Gastrocnemius medialis (tissue), 4 donors: ENCODE measurements at regions not wholly inside any gene's neighbourhood (a gene's known extent, or its start where the extent isn't known, plus 50 kb on each side); places are given as distances from the start of the nearest gene placed in this dataset.
"Not testable (repeated sequence)": the region's sequence is repeated elsewhere in the genome, so short reads cannot be mapped to it uniquely, and the experiment has no call there.

Experiments
- ATAC-seq, 2 donors: fragments of 150-250 bp; one replicate each; pipeline ENCODE4 v1.9.1; 2016
- DNase-seq, 2 donors: peaks; one replicate each; pipeline ENCODE4 v3.0.0-alpha.2; 2019
- H3K27ac ChIP-seq, 4 donors: fragments of 200-600 bp; sonication (generic); 1 replicate in 1 of 4; 2 replicates in 3 of 4; pipeline ENCODE4 v1.5.1; 2016 to 2018; ENCODE audit warnings: mild to moderate bottlenecking in 2 of 4, moderate library complexity in 1 of 4
- H3K27me3 ChIP-seq, 3 donors: fragments of 200-600 bp; sonication (generic) in 2 of 3; 1 replicate in 1 of 3; 2 replicates in 2 of 3; pipeline versions ENCODE4 v1.5.1 to v1.6.0; 2016 to 2019; ENCODE audit warnings: mild to moderate bottlenecking in 1 of 3, moderate library complexity in 1 of 3
- H3K36me3 ChIP-seq, 2 donors: fragments of 200-600 bp; sonication (generic) in 1 of 2; one replicate each; pipeline ENCODE4 v1.5.1; 2017 to 2018
- H3K4me1 ChIP-seq, 2 donors: fragments of 200-600 bp; sonication (generic) in 1 of 2; one replicate each; pipeline ENCODE4 v1.5.1; 2016 to 2017; ENCODE audit warnings: mild to moderate bottlenecking in 2 of 2
- H3K4me3 ChIP-seq, 4 donors: fragments of 200-600 bp; sonication (generic) in 3 of 4; 1 replicate in 1 of 4; 2 replicates in 3 of 4; pipeline ENCODE4 v1.5.1; 2016 to 2019; ENCODE audit warnings: mild to moderate bottlenecking in 2 of 4
- H3K9me3 ChIP-seq, 3 donors: fragments of 200-600 bp; sonication (generic) in 2 of 3; 1 replicate in 1 of 3; 2 replicates in 2 of 3; pipeline ENCODE4 v1.5.1; 2016 to 2019
- CTCF ChIP-seq, 5 experiments: fragments of 450-650 bp in 3 of 5; fragments of 200-600 bp in 2 of 5; sonication (generic) in 2 of 5; IDR thresholded peaks in 4 of 5; conservative IDR thresholded peaks in 1 of 5; 1 replicate in 4 of 5; 2 replicates in 1 of 5; pipeline ENCODE4 v1.5.1; 2016 to 2019; ENCODE audit warnings: antibody characterized with exemption in 5 of 5, mild to moderate bottlenecking in 3 of 5, moderate library complexity in 3 of 5
- POLR2A ChIP-seq, 2 donors: fragments of 450-650 bp; IDR thresholded peaks; one replicate each; pipeline ENCODE4 v1.6.1; 2017; ENCODE audit warnings: antibody characterized with exemption in 2 of 2, mild to moderate bottlenecking in 2 of 2, moderate library complexity in 2 of 2
- in situ Hi-C, 4 donors: fragments of 200-750 bp; cut with MboI; loops; one replicate each; pipeline versions ENCODE4 v1.15.0 to v1.8.0; 2017; ENCODE audit warnings: low sequenced_read_pairs in 4 of 4
- intact Hi-C: fragments of 100-400 bp; cut with DNase I; formaldehyde crosslinking; loops from one replicate; pipeline ENCODE4 v1.15.1; 2023; ENCODE audit warnings: low total_unique reads

DNA sequence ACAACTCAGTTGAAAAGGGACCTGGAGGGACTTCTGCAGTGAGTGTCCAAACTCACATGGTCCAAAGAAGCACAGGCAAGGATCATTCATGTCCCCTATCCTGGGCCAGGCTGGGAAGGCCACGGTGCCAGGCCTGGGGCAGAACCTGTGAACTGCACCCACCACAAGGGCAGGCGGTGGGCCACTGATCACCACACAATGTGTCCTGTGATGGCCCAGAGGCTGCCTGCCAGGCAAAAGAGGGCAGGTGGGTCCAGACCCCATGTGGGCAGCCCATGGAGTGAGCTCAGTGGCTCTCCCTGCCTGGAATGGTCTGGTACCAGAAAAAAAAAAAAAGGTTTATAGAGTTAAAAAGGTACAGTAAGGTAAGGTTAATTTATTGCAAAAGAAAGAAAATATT lies 244.8 kb downstream of the ANKRD30B start:
- intact Hi-C loops, in situ Hi-C loops: not testable (repeated sequence)

GRCh38 chr18:14995023-14995422 lies 247.1 kb downstream of the ANKRD30B start:
- H3K9me3 ChIP-seq, H3K27ac ChIP-seq, H3K4me1 ChIP-seq, DNase-seq, in situ Hi-C loops, ATAC-seq, H3K27me3 ChIP-seq, H3K36me3 ChIP-seq, intact Hi-C loops, H3K4me3 ChIP-seq: not testable (repeated sequence)

More for the DNA sequence above, 244.8 kb downstream of the ANKRD30B start:
- ATAC-seq, H3K4me1 ChIP-seq, H3K4me3 ChIP-seq, H3K27me3 ChIP-seq, H3K36me3 ChIP-seq, DNase-seq, H3K27ac ChIP-seq, H3K9me3 ChIP-seq: not testable (repeated sequence)

DNA sequence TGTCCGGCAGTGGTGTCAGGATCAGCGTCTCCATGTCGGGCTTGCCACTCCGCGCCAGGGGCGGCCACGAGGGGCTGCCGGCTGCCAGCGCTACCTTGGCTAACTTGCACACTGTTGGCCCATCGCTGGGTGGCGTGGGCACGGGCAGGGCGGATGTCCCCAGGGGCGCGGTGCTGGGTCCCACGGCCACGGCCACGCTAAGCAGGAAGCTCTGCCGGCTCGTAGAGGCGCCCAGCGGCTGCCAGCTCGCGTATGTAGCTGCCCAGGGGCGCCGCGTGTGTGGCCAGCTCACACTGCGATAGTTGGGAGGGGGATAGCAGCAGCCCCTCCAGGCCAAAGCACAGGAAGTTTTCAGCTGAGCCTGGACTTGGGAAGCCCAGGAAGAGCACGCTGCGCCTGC lies 249.4 kb downstream of the ANKRD30B start:
- H3K9me3 ChIP-seq, result no peaks in the 10 kb centered on the region
- intact Hi-C loops (no loop called here), in situ Hi-C loops (no loop called here)
- no peaks in the 10 kb centered on the region for H3K4me1 ChIP-seq
- H3K4me3 ChIP-seq, result no peak overlapping the region
- ATAC-seq (no peak), DNase-seq (no peak)
- no peaks in the 10 kb centered on the region for H3K36me3 ChIP-seq
- H3K27ac ChIP-seq, result no peak overlapping the region
- no peaks in the 10 kb centered on the region for H3K27me3 ChIP-seq
- TF ChIP-seq CTCF (IDR thresholded peaks at IDR 0.05 in 4 of 5, conservative IDR thresholded peaks at IDR 0.05 in 1 of 5) (no peak), POLR2A (IDR thresholded peaks at IDR 0.05) (no peak)

- H3K4me3 ChIP-seq, H3K4me1 ChIP-seq, in situ Hi-C loops, H3K36me3 ChIP-seq, ATAC-seq, H3K9me3 ChIP-seq, intact Hi-C loops, H3K27me3 ChIP-seq, DNase-seq, H3K27ac ChIP-seq: not testable (repeated sequence)
These were observed 249.9 kb downstream of the ANKRD30B start for GRCh38 chr18:14997899-14998298.

DNA sequence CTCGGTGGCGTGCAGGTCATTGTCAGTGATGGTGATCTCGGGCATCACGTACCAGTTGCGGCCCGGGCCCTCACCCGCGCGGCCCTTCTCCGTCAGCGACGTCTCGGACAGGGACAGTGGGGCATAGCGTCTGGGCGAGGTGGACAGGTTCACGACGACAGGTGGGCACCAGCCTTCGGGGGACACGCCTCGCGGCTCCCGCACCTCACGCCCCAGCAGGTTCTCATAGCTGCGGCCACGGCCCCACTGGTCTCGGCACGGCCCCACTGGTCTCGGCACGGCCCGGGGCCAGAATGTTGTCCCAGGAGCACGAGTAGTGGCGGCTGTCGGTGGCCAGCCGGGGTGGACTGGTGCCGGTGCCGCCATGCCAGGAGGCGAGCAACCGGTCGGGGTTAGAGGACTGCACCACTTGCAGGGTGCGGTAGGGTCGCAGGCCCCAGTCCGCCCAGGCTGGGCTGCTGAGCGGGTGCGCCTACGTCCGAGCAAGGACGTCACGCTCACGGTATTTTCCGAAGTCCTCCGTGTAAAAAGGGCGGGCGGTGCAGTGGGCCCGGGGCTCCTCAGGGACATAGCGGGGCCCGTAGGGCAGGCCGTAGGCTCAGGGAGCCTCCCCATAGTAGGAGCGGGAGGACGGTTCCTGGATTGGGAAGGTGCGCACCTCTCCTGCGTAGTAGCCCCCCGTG lies 250.5 kb downstream of the ANKRD30B start:
- H3K27me3 ChIP-seq, H3K4me3 ChIP-seq, H3K9me3 ChIP-seq, in situ Hi-C loops, H3K4me1 ChIP-seq, DNase-seq, intact Hi-C loops, H3K36me3 ChIP-seq, ATAC-seq, H3K27ac ChIP-seq: not testable (repeated sequence)

GRCh38 chr18:14999085-14999975 lies 251.4 kb downstream of the ANKRD30B start:
- no peak for TF ChIP-seq CTCF (IDR thresholded peaks at IDR 0.05 in 4 of 5, conservative IDR thresholded peaks at IDR 0.05 in 1 of 5)
- TF ChIP-seq POLR2A (IDR thresholded peaks at IDR 0.05), result no peak
- H3K4me3 ChIP-seq, result no peak overlapping the region
- H3K9me3 ChIP-seq, result no peaks in the 10 kb centered on the region
- ATAC-seq (no peak), DNase-seq (no peak)
- in situ Hi-C loops, result no loop called here
- intact Hi-C loops, result no loop called here
- no peaks in the 10 kb centered on the region for H3K27me3 ChIP-seq
- H3K4me1 ChIP-seq, result no peaks in the 10 kb centered on the region
- H3K27ac ChIP-seq, result no peak overlapping the region
- no peaks in the 10 kb centered on the region for H3K36me3 ChIP-seq

DNA sequence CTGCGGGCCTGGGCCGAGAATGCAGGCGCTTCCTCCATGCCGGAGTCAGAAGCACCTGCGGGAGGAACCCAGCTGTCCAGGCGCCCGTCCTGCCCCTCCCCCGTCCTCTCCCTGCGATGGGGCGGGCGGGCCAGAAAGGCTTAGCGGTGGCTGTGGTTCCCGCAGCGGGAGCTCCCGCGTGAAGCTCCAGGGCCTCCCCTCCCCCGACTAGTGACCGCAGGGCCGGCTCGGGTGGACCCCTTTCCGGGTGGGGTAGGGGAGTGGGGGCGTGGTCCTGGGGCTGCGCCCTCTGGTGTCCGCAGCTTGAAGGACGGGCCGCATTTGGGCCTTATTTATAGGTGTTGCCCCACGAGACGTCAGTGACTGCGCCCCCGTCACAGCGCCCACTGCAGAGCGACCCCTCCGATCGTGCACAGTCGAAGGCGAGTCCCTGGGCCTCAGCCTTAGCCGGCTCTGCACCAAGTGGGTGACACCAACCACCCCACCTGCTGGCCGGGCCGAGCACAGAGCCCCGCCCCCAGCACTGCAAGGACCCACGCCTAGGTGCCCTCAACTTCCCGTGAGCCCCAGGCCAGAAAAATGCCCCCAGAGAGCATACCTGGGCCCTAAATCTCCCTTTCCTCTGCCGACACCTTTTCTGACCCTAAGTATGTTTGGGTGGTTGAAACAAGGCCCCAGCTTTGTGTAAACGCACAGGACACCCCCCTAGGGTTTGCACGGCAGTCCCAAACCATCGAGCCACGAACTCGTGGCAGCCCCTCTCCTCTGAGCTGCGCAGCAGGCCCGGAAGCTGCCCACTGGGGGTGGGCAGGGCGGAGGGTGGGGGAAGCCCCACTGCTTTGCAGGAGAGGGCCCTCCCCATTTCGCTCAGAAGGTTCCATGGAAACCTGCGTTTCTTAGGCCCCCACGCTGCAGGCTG lies 252.4 kb downstream of the ANKRD30B start:
- H3K4me1 ChIP-seq, in situ Hi-C loops, H3K36me3 ChIP-seq, intact Hi-C loops, H3K27ac ChIP-seq, H3K9me3 ChIP-seq, H3K27me3 ChIP-seq, ATAC-seq, H3K4me3 ChIP-seq, DNase-seq: not testable (repeated sequence)

DNA sequence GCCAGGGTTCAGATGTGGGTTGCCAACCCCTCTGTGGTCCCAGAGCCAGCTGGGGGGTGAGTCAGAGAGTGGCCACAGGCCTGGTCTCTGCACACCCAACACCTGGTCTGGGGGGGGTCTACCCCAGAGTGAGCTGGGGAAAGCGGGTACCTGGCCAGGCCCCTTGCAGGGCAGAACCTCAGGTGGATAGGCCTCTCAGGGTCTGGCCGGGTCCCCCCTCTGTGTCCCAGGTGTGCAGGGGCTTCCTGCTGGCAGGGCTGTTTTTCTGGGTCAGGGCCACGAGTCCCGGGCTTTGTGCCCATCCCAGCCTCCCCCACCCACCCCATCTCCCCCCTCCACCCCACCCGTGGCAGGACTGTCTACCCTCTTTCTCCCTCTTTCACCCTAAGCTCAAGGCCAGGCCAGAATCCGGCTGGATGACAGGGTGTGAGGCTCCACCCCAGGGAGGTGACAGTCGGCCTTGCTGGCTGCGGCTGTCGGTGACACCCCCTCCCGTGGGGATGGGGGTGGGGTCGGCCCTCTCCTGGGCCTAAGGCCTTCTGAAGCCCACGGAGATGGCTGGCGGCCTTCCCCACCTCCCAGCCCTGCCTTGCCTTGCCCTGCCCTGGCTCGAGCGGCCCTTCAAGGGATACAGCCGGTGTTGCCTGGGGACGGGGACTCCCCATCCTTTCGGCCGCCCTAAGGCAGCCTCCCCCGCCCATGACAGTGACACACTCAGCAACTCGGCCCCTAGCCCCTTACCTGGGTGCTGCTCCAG lies 253.2 kb downstream of the ANKRD30B start:
- in situ Hi-C loops, H3K36me3 ChIP-seq, H3K4me3 ChIP-seq, intact Hi-C loops, DNase-seq, H3K4me1 ChIP-seq, ATAC-seq, H3K27me3 ChIP-seq, H3K9me3 ChIP-seq, H3K27ac ChIP-seq: not testable (repeated sequence)

GRCh38 chr18:15001795-15002107 lies 253.8 kb downstream of the ANKRD30B start:
- H3K4me3 ChIP-seq, DNase-seq, ATAC-seq, in situ Hi-C loops, H3K27ac ChIP-seq, H3K36me3 ChIP-seq, H3K27me3 ChIP-seq, H3K4me1 ChIP-seq, intact Hi-C loops, H3K9me3 ChIP-seq: not testable (repeated sequence)
